GM18508 (cell line): ENCODE measurements at regions not wholly inside any gene's neighbourhood (a gene's known extent, or its start where the extent isn't known, plus 50 kb on each side); places are given as distances from the start of the nearest gene placed in this dataset.
"Not testable (repeated sequence)": the region's sequence is repeated elsewhere in the genome, so short reads cannot be mapped to it uniquely, and the experiment has no call there.

ENCODE experiments used
- ATAC-seq: cut with Tn5 transposase; IDR thresholded peaks from one replicate; pipeline ENCODE4 v1.9.1; 2021; ENCODE audit warnings: moderate number of reproducible peaks; ENCODE audit not compliant: insufficient read depth, unreplicated experiment

- no peak for ATAC-seq
These were observed 584.0 kb upstream of the RAG2 start for GRCh38 chr11:37182031-37182430.

GRCh38 chr11:37177721-37178120 is 579.7 kb upstream of the RAG2 start:
- ATAC-seq, result no peak

DNA sequence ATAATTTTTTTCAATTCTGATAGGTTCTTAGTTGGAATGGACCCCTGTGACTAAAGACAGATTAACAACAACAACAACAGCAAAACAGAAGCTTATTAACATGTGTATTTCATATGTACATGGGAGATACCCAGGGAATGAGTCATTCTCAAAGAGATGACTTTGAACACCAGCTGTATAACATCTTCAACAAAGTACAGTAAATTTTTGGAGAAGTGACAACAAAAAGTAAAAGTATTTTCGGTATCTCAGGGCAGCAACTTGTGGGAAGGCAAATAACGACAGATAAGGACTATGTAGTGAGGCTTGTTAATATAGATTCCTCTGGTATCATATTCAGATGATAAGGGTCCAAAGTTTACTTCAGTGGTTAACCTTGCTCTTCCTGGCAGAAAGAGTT is 573.4 kb upstream of the RAG2 start:
- no peak for ATAC-seq

DNA sequence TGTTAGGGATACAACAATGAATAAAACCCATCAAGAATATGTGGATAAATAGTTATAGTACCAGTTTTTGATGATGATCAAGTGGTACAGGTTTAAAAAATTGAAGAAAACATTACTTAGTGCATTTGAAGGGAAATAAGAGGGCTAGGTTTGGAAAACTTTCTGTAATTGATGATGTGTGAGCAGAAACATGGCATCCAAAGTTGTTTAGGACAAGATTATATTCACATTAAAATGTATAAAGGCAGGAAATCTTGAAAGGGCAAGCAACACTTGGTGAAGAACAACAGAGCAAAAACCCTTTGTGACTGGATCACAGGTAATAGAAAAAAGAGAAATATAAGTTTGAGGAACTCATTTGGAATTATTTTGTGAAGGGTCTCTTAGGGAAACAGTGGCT is 572.3 kb upstream of the RAG2 start:
- ATAC-seq, result no peak

DNA sequence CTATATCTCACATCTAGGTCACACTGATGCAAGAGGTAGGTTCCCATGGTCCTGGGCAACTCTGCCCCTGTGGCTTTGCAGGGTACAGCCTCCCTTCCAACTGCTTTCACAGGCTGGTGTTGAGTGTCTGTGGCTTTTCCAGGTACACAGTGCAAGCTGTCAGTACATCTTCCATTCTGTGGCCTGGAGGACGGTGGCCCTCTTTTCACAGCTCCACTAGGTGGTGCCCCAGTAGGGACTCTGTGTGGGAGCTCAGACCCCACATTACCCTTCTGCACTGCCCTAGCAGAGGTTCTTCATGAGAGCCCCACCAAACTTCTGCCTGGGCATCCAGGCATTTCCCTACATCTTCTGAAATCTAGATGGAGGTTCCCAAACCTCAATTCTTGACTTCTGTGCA is 547.4 kb upstream of the RAG2 start:
- not testable (repeated sequence) for ATAC-seq

DNA sequence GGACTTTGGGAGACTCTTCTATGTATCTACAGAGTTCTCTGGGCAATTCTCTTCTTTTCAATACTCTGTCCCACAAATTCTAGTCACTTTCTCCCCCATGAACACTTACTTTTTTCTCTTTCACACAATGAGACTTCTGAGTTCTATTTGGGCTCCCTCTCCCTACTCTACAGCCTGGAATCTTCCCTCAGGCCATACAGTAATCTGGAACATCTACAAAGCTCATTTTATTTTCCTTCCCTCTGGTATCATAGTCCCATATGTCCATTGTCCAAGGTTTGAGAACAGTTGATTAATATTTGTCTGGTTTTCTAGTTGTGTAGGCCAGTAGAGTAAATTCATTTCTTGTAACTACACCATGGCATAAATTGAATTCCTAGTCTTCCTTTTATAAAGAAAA is 544.6 kb upstream of the RAG2 start:
- ATAC-seq, result no peak

DNA sequence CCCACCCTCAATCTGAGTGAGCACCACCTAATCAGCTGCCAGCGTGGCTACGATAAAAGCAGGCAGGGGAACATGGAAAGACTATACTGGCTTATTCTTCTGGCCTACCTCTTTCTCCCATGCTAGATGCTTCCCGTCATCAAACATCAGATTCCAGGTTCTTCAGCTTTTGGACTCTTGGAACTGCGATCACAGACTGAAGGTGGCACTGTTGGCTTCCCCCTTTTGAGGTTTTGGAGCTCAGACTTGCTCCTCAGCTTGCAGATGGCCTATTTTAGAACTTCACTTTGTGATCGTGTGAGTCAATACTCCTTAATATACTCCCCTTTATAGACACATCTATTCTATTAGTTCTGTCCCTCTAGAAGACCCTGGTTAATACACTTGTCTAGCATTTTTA is 543.7 kb upstream of the RAG2 start:
- no peak for ATAC-seq

GRCh38 chr11:37135606-37136005 is 537.6 kb upstream of the RAG2 start:
- not testable (repeated sequence) for ATAC-seq

- ATAC-seq, result no peak
These were observed 536.6 kb upstream of the RAG2 start for GRCh38 chr11:37134637-37135036.

- no peak for ATAC-seq
These were observed 526.3 kb upstream of the RAG2 start for GRCh38 chr11:37124384-37124783.

GRCh38 chr11:37115963-37116362 is 517.9 kb upstream of the RAG2 start:
- ATAC-seq, result no peak

DNA sequence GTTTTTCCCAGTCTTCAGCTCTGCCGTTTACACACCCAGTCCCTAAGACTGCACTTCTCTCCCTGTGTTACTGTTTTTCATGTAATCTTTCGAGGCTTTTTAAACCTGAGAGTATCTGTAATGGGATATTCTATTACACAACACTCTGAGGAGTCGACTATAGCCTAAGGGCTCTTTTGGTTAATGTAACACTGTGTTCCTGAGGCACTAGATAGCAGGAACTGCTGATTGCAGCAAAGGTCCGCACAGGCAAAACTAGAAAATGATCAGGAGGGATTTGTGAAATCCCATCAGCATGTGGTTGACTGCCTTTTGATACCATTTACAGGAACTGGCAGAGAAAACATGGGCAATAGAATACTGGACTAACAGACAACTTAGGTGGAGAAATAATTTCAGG is 512.3 kb upstream of the RAG2 start:
- ATAC-seq, result no peak

DNA sequence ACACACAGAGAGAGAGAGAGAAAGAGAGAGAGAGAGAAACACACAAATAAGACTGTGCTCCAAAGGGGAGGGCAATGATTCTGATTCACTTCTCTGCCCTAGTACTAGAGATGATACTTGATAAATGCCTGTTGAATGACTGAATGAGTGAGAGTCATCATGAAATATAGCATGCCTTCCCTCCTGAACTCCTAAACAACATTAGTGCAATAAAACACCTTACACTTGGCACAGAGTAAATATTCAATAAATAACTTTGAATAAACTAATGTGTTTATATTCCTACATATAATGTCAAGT is 511.2 kb upstream of the RAG2 start:
- ATAC-seq, result no peak

- no peak for ATAC-seq
These were observed 510.6 kb upstream of the RAG2 start for GRCh38 chr11:37108436-37109285.

DNA sequence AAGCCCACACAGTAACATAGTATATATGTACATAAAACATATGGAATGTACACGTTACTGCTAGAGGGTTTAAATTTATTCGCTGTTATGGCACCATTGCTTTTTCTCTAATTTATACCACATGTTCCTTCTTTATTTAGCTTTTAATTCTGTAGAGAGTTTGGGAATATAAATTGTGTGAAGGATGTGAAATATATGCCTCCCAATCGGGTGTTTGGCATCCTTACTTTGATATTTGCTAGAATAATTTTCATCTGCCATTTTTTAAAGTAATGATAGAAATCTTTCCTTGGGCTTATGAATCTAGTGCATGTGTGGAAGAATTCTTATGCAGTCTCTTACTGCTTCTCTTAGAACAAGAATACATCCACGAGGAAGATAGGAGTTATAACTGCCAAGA is 509.8 kb upstream of the RAG2 start:
- no peak for ATAC-seq

DNA sequence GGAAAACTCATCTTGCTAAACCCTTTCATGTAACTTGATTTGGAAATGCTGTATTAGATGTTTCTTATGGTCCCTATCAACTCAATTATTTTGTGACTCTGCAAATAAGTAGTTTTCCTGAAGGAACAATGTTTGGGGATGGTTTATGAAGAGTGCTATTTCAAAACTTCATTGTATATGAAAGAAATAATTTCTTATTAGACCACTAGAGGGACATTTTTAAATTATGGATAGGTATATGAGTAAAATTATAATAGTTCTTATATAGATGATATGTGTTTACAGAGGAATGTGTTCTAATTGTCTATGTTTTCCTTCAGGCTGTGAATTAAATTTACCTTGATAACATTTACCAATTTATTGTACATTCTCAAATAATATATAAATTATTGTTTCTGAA is 509.4 kb upstream of the RAG2 start:
- ATAC-seq, result no peak

- ATAC-seq, result no peak
These were observed 507.4 kb upstream of the RAG2 start for GRCh38 chr11:37105427-37105826.

DNA sequence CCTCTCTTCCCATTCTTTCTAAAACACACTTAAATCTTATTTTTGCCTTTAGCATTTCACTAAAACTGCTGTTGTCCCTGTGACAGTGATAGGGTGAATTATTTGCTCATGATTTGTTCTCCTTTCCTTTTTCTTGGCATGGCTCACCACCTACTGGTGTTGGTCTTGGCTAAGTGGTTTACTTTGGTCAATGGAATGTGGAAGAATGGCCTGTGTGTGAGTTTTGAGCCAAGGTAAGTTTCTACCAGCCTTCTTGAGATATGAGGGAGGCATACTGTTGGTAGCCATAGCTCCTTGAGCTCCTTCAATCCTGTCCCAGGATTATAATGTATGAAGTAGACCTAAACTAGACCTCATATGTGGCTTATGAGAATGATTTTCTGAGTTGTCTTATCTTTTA is 506.3 kb upstream of the RAG2 start:
- no peak for ATAC-seq

DNA sequence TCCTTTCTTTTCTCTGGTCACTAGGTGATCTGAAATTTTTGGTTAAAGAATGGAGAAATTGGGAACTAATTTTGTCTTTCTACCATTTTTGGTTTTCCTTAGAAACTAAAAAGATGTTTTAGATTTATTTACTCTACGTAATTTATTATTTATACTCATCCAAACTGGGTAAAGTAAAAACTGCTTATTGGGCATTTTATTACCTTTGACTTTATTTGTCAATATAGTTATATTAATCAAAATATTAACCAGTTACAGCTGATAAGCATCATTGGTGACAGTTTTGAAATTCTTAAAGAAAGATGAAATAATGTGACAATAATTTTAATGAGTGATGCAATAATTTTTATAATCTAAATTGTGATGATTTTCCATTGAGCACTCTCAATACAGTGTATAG is 502.0 kb upstream of the RAG2 start:
- no peak for ATAC-seq

GRCh38 chr11:37092487-37092886 is 494.5 kb upstream of the RAG2 start:
- ATAC-seq, result no peak

- ATAC-seq, result no peak
These were observed 491.4 kb upstream of the RAG2 start for GRCh38 chr11:37089439-37089838.

- no peak for ATAC-seq
These were observed 490.5 kb upstream of the RAG2 start for GRCh38 chr11:37088573-37088910.
